Kidney glomerular epithelial cell (primary cell): ENCODE measurements at regions not wholly inside any gene's neighbourhood (a gene's known extent, or its start where the extent isn't known, plus 50 kb on each side); places are given as distances from the start of the nearest gene placed in this dataset.

Source experiments
- DNase-seq: peaks from one replicate; lab custom pipeline; 2025; lab: John Stamatoyannopoulos, UW

GRCh38 chr1:56072310-56072709 is 507.1 kb downstream of the PLPP3 start:
- DNase-seq, result no peak

DNA sequence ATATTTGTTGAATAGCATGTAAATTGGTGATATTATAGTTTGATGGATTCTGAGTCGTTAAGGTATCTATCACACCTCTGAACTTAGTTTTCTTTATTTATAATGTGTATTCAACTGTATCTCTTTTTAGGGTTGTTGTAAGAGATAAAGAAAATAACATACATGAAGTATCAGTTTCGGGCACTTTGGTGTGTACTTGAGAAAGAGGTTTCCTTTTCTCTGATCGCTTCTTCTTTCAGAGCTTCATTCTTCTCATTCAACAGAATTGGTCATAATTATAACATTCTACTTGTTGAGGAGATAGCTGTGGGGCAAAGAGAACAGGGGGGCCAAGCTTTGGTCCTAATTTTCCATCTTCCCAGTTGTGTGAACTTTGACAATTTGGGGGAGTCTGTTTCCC is 508.0 kb downstream of the PLPP3 start:
- DNase-seq, result no peak

- DNase-seq, result no peak
Measured at GRCh38 chr1:56070601-56071000, 508.8 kb downstream of the PLPP3 start.

DNA sequence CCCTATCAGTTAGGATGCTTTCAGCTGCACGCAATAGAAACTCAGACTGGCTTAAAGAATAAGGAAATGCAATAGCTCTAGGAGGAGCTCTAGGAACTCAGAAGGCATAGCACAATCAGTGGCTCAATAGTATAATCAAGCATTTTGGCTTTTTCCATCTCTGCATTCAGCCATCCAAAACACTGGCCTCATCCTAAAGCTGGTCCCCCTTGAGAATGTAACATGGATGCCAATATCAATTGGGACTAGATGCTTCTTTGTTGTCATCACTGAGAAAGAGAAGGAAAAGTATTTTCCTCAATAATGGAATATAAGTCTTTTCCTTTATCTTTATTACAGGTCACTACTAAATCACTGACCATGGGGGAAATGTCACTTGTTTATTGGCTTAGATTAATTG is 509.5 kb downstream of the PLPP3 start:
- DNase-seq, result no peak

GRCh38 chr1:56068908-56069307 is 510.5 kb downstream of the PLPP3 start:
- no peak for DNase-seq

DNA sequence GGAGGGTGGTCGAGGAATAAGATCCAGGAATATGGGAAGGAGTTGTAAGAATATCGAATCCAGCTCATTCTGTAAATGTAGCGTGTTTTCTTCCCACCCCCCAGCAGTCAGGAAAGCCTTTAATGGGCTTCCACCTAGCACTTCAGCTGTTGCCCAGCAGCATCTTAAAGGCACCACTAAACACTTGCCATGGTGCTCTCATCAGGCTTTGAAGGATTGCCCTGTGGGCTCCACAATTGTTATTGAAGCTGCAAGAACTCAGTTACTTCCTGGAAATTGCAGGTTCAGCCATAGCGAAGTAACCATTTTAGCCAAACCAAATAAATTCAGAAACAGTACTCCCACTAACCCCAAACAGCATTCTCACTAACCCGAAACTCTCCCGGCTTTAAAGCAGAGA is 511.2 kb downstream of the PLPP3 start:
- no peak for DNase-seq

DNA sequence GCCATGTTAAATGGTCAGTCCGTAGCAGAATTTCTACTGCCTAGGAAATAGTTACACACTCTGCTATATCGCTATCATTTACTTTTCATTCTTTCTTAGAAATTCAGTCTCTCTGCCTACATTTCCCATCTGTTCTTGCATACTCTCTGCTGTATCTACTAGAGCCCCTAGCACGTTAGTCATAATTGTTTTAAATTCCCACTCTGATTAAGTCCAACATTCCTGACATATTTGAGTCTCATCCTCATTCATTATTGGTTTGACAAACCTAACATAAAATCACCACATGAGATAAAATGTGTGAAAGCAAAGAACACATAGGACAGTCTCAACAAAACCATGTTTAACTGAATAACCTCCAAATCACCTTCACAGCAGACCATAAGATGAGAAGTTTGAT is 513.6 kb downstream of the PLPP3 start:
- peak; percentile 81 for DNase-seq

GRCh38 chr1:56064705-56065104 is 514.7 kb downstream of the PLPP3 start:
- no peak for DNase-seq

GRCh38 chr1:56063461-56063860 is 515.9 kb downstream of the PLPP3 start:
- no peak for DNase-seq

DNA sequence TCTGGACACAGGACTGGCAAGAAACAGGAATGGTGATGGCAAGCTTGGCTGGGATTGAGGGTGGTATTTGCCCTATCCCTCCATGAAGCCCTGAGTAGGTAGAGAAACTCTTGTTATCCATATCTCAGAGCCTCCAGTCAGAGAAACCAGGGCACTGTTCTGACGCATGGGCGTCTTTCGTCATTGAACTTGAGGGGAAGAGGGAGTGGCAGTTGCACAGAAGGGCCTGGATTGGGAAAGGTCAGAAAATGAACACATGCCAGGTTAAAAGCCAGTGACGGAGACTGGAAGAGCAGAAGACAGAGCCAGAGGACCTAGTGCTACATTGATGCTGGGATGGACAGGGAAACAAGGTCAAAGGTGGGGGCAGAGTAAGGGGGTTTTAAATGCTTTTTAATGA is 516.7 kb downstream of the PLPP3 start:
- no peak for DNase-seq

- DNase-seq, result no peak
Measured at GRCh38 chr1:56061824-56062223, 517.5 kb downstream of the PLPP3 start.

- no peak for DNase-seq
Measured at GRCh38 chr1:56060906-56061305, 518.5 kb downstream of the PLPP3 start.

DNA sequence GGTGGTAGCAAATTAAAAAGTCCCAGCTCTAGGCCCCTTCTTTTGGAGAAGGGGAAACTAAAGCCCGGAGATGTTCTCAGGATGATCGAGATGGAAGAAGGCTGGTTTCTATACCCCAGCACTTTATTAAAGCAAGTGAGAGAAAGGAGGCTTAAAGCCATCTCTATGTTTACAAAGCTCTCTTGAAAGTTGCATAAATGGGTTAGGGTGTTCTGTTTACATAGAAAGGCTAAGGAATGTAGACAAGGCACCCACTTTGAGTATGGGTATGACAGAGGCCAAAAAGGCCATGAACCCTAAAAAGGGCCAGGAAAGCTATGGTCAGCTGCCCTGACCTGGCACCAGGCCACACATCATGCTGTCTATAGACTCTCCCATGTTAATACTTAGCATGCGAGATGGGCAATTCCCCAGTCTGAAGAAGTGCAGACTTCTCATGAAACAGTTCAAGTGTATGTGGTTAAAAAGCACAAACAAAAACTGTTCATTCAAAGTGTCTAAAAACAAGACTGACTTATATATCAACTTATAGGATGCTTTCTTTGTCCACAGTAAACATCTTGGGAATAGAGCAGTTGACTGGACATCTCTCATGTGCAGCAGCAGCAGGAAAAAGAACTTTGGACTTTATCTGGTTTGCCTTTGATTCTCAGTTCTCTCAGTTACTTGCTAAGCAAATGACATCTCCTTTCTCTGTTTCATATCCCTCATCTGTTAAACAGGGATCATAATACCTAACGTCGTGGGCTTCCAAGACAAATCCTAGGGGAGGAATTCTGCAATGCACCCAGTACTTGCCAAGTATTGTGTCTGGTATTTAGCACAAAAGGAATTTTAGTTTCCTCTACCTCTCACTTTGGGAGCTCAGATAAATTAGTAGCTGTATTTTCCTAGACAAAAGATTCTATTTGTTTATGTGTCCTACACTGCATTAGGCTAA is 521.6 kb downstream of the PLPP3 start:
- DNase-seq, result no peak

GRCh38 chr1:56056438-56057287 is 522.7 kb downstream of the PLPP3 start:
- DNase-seq, result no peak

DNA sequence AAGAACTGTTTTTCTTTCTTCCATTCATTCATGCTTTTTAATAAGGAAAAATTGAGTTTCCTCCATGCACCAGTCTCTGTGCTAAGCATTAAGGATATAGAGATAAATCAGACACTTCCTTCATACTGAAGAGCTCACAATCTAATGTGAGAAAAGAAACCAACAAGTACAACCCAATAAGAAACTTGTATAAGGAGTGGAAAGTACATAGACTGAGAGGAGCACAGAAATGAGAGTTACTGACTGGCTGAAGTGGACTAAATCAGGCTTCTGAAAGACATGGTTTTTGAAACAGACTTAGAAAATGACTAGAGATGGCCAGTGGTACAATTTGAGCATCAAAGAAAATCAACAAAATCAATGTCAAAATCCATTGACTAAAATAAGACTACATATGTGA is 524.4 kb downstream of the PLPP3 start:
- DNase-seq, result no peak

DNA sequence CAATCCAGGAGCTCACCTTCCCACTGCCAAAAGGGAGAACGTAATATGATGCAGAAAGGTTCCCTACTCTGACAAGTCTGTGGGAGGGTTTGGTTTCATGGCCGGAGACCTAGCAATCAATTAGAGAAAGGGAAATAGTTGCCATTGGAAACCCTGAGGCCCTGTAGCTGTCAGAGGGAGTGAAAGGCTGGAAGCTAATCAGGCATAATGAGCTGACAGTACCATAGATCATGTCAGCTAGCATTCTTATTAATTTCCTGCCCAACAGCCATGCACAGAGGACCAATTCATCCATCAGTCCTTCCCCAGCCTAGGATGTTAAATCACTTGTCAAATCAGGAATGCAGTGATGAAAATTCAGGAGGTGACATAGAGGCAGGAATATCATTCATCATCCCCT is 527.3 kb downstream of the PLPP3 start:
- no peak for DNase-seq

DNA sequence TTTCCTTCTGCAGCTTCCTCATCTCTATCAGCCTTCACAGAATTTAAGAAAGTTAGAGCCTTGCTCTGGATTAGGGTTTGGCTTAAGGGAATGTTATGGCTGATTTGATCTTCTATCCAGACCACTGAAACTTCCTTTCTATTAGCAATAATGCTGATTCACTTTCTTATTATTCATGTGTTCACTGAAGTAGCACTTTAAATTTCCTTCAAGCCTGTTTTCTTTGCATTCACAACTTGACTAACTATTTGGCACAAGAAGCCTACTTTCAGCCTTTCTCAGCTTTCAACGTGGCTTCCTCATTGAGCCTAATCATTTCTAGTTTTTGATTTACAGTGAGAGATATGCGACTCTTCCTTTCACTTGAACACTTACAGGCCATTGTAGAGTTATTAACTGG is 528.5 kb downstream of the PLPP3 start:
- peak; percentile 34 for DNase-seq

GRCh38 chr1:56045477-56045876 is 533.9 kb downstream of the PLPP3 start:
- DNase-seq, result no peak

- DNase-seq, result no peak
Measured at GRCh38 chr1:56045062-56045461, 534.3 kb downstream of the PLPP3 start.

DNA sequence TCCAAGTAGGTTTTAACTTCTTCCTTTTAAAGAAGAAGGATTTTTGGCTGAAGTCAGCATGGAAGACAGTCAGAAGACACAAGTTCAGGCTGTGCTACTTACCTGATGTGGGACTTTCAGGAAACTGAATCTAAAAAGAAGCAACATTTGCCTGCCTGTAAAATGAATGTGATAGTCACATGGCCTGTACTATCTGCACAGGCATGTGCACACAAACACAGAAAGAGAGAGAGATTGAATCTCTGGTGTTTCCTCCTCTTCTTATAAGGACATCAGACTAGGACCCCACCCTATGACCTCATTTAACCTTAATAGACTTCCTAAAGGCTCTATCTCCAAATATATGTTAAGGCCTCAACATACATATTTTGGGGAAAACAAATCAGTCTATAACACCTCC is 542.9 kb downstream of the PLPP3 start:
- no peak for DNase-seq

DNA sequence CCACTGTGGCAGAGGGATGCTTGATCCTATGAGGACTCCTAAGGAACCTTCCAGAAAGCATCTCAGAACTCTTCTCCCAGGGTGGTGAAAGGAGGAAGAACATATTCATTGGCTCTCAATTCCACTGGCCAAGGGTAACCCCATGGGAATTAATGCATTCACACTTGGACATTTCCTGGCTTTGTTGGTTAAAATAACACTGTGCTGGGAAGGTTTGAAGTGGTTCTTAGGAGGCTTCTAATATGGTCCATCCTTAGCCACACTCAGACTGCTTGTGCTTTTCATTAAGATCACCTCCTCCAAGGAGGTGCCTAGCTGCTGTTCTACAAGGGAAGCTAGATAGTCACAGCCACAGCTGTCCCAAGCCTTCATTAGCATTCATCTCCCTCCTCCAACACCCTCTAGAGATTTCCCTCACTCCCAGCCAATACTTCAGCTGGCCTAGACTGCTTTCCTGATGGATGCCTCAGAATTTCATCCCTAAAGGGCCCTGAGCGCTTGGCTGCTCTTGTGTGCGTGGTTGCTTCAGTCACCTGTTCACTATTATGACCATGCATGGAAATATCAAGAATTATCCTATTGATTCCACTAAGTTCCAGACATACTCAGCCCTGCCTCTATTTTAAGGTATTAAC is 544.4 kb downstream of the PLPP3 start:
- no peak for DNase-seq

GRCh38 chr1:56034222-56034621 is 545.1 kb downstream of the PLPP3 start:
- no peak for DNase-seq
